ENCODE measurements at regions not wholly inside any gene's neighbourhood (a gene's known extent, or its start where the extent isn't known, plus 50 kb on each side); places are given as distances from the start of the nearest gene placed in this dataset.
"Not testable (repeated sequence)": the region's sequence is repeated elsewhere in the genome, so short reads cannot be mapped to it uniquely, and the experiment has no call there.

GRCh38 chr5:91955610-91956009, 572.5 kb upstream of the ARRDC3 start:
- DNase-seq = no peak

- no peak for DNase-seq
These were observed 571.0 kb upstream of the ARRDC3 start for GRCh38 chr5:91954136-91954535.

GRCh38 chr5:91950328-91950727, 567.2 kb upstream of the ARRDC3 start:
- DNase-seq = no peak

DNA sequence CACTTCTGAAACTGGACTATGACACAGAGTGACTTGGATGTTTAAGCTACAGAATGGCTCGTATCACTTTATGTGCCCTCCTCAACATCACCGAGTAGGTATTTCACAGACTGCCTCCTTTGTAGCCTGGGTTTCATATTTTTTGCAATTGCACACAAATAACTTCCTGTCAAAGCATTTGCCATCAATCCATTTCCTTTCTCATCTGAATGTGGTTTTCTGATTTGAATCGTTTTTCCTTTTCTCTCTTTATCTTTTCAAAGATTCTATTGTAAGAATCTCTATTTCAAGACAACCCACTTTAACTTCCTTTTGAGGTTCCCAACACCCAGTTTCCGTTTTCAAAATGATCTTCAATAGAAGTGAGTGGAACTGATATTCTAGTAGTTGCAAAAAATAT, 563.8 kb upstream of the ARRDC3 start:
- DNase-seq = no peak

DNA sequence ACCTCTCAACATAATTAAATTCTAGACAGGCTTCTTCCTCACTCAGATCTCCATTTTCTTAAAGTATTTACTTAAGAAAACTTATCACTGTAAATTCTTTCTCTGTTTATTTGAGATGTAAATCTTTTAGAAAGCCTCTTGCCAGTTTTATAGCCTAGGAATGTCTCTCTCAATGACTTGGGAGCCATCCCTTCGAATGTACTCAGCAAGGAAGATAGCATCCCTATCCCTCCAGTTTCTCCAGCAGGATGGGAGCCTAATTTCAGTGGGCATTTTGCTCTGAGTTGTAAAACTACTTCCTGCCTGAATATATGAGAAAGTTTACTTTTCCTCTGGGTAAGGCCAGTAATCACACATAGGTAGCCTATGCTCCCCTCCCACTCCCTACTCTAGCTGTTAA, 558.5 kb upstream of the ARRDC3 start:
- DNase-seq = no peak

DNA sequence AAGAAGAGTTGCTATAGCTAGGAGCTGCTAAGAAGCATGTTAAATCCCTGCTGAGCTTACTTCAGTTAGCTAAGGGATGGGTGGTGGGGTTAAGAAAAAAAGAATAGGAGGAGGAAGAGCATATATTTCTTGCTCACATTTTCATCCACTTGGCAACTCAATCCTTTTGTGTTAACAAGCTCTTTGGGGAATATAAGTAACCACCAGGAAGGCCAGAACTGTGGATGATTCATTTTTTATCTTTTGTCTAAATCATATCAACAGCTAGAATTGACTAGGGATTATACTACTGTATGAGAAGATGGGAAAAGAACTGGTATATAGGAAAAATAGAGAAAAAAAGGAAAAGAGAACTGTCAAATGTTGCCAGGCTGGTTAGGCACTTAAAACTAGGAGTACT, 555.3 kb upstream of the ARRDC3 start:
- no peak for DNase-seq

GRCh38 chr5:91937121-91937520, 554.0 kb upstream of the ARRDC3 start:
- DNase-seq = no peak

DNA sequence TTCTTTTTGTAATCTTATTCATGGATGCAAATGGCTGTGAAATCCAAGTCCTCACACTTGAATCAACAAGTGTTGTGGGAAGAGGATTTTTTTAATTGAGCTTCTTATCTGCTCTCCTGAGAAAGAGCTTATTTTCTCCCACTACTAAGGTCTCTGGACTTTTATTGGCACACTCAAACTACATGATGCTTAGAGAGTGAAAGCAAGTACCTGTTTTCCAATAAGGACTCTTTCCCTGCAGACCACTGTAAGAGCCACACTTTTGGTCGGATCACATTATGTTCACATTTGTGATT, 546.4 kb upstream of the ARRDC3 start:
- no peak for DNase-seq

DNA sequence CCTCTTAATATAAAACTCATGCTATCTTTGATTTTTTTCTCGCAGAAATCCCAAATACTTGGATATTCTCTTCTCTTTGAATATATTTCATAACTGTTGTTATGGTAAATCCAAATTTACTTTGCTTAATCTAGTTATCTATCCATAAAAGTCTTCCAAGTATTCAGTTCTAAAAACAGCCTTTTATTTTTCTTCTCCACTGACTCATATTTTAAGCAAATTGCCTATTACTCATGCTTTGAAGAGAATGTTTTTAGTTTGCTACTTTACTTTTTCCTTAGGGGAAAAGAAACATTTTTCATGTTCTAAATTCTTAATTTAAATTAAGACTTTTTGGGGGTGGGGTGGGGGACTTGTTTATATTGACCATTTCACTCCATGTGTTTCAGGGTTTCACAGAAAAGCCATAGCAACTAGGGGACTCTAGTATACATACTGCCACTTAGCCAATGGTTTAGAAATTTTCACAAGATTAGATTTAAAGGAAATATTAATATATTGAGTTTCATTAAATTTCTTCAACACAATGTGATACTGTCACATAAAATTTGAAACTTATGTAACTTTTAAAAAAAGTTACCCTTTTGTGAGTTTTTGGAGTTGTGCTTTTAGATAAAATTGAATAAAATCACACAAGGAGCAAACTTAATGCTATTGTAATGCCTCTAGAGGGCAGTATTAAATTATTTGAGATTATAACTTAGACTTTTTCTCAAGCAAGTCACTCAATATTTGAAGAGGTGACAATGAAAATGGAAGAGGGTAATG, 545.8 kb upstream of the ARRDC3 start:
- DNase-seq = no peak

DNA sequence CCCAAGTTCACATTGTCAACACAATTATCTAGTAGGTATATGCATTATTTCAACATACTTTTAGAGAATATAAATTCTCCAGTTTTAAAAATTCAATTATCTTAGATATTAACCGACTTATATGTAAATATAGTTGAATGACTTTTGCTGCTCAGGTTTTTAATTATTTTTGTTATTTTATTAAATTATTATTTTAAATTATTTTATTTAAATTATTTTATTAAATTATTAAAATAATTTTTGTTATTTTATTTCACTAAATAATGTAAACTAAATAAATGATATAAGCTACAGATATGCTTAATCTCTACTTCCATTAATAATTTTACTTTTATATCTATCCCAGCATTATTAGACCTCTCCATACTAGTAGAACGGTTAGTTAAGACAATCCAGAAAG, 544.3 kb upstream of the ARRDC3 start:
- no peak for DNase-seq

DNA sequence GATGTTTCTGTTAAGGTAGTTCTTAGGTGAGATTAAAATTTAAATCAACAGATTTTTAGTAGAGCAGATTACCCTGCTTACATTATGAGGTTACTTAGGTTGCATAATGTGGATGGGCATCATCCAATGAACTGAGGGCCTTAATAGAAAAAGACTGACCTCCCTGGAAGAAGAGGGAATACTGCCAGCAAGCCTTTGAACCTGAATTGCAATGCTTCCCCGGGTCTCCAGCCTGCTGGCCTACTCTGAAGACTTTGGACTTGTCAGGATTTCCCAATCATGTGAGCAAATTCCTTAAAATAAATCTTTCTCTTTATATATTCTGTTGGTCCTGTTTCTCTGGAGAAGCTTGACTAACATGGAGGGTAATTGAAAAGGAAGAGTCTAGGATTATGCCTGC, 542.1 kb upstream of the ARRDC3 start:
- DNase-seq = no peak

- not testable (repeated sequence) for DNase-seq
These were observed 534.1 kb upstream of the ARRDC3 start for GRCh38 chr5:91917037-91917814.

DNA sequence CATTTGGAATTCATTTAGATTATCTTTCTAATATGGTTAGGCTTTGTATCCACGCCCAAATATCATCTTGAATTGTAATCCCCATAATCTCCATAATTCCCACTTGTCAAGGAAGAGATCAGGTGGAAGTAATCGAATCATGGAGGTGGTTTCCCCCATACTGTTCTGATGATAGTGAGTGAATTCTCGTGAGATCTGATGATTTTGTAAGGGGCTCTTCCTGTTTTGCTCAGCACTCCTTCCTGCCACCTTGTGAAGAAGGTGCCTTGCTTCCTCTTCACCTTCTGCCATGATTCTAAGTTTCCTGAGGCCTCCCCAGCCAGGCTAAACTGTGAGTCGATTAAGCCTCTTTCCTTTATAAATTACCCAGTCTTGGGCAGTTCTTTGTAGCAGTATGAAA, 527.5 kb upstream of the ARRDC3 start:
- DNase-seq = no peak

DNA sequence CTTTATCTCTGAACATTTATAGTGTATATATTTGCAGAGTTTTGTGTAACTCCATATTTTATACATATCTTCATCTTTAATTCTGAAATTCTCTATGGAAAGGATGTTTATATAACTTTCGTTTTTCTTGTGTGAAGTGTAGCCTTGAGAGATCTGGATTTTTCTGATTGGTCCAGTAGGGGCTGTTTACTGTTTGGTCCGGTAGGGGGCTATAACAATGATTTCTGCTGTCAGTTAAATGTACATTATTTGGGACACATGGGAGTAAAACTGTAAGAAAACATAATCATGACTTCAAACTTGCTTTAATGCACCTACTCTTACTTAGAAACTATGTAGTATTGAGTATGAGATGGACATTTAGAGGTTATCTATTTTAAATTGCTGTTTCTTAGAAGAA, 527.1 kb upstream of the ARRDC3 start:
- no peak for DNase-seq

- no peak for DNase-seq
These were observed 523.4 kb upstream of the ARRDC3 start for GRCh38 chr5:91906494-91906893.

DNA sequence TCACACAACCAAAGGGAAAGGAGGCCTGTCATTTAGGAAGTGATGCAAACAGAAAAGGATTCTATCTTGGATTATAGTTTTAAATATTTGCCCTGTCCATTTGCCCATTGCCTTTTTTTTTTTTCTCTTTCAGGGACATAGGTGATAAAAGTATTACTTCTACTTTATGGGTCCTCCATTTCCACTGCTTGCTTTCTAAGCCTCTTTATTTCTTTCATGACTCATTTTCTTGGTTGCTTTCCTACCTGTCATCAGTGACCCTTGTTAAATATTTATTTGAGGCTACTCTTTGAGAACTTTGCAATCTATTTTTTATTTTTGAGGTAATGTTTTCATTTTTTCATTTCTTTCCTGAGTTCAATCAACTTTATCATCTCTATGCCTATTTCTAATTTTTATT, 522.9 kb upstream of the ARRDC3 start:
- DNase-seq = no peak

DNA sequence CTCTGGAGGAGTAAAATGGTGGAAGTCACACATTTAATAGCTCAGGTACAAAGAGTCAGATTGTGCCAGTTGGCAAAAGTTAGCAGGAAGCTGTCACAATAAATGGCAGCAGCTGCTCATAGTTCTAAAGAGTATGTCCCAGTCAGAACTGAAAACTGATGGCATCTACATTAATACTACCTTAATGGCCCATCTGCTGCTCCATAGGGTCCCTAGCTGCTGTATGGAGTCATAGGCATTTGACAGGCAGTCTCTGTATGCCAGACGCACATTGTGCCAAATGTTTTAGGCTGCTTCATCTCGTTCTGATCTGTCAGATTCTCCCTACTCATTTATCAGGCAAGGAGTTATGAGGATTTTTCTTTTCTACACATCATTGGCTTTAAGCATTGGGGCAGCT, 515.8 kb upstream of the ARRDC3 start:
- no peak for DNase-seq

- no peak for DNase-seq
These were observed 514.9 kb upstream of the ARRDC3 start for GRCh38 chr5:91898019-91898418.

DNA sequence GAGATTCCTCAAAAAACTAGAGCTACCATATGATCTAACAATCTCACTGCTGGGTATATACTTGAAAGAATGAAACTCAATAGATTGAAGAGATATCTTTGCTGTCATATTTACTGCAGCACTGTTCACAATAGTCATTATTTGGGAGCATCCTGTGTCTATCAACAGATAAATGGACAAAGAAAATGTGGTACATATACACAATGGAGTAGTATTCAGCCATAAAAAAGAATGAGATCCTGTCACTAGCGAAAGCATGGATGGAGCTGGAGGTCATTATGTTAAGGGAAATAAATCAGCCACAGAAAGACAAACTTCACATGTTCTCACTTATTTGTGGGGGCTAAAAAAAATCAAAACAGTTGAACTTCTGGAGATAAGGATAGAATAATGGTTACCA, 505.7 kb upstream of the ARRDC3 start:
- DNase-seq = no peak

DNA sequence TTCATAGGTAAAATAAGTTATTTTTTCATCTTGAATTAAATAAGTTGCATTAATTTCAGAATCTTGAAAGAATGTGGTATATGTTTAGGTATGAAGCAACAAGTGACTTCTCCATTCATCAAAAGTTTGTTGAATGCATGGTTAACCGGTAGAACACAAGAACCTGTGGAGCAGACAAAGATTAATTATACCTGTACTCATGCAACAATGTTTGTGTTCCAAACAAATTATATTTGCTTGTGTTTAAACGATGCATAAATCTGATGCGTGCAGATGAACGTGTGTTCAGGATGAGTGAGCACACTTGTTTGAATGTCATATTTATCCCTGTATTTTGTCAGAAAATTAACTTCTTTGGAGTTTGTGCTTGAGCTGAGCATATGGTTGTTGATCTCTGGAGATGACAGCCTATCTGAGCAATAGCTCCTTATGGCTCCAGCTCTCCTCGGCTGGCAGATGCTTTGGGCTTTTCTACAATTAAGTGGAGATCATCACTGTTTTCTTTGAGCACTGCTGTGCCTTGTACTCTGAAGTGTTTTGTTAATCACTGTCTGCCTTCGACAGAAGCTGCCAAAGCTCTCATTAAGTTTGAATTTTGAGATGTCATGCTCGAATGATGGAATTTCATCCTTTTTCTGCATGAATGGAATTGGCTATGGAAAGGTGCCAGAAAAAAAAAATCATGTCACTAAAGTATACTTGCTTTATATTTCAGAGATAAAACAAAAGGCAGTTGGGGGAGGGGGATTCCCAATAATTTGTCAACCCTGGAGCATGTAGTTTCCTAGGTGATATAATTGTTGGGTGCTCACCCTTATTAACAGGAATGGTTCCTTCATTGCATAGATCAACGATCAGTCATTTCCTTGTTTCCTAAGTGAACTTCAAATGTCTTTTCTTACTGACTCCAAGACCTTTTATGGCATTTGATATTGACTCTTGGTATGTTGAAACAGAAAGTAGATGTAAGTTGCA, 502.5 kb upstream of the ARRDC3 start:
- no peak for DNase-seq

- DNase-seq = no peak
These were observed 500.9 kb upstream of the ARRDC3 start for GRCh38 chr5:91884036-91884435.

GRCh38 chr5:91875196-91875779, 492.2 kb upstream of the ARRDC3 start:
- no peak for DNase-seq

DNA sequence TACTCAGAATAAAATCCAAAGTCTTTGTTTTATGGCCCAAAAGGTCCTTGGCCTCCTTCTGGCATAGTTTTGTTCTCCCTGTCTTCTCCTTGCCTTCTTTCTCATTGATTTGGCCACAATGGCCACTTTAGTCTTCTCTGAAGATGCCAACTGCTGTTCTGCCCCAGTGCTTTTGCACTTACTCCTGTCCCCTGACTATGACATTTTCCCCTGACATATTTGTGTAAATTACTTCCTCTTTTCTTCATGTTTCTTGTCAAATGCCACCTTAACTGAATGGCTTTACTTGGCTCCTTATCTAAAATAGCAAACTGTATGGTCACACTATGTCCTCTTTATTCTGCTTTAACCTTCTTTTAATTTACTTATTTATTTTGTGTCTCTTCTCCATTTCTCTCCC, 484.7 kb upstream of the ARRDC3 start:
- DNase-seq = no peak
